ENCODE measurements at regions not wholly inside any gene's neighbourhood (a gene's known extent, or its start where the extent isn't known, plus 50 kb on each side); places are given as distances from the start of the nearest gene placed in this dataset.
"Not testable (repeated sequence)": the region's sequence is repeated elsewhere in the genome, so short reads cannot be mapped to it uniquely, and the experiment has no call there.

GRCh38 chr7:113504691-113505090 is 386.3 kb upstream of the SMIM30 start:
- DNase-seq, result no peak
- Histone ChIP-seq H3K36me3 (no peaks in the 10 kb centered on the region), H3K4me3 (replicated peaks in 1 of 3) (no peak overlapping the region), H3K9me3 (no peaks in the 10 kb centered on the region), H3K4me1 (no peaks in the 10 kb centered on the region), H3K27ac (no peak overlapping the region), H3K27me3 (no peaks in the 10 kb centered on the region)
- TF ChIP-seq CTCF (IDR thresholded peaks at IDR 0.05) (no peak), POLR2A (IDR thresholded peaks at IDR 0.05) (no peak)
- 82 to 87% methylated on average over 3 of the region's 3 CpGs for WGBS, 2 donors
- intact Hi-C loops (cut with DNase I), result no loop called here

GRCh38 chr7:113504142-113504541 is 385.8 kb upstream of the SMIM30 start:
- Histone ChIP-seq H3K27me3 (no peaks in the 10 kb centered on the region), H3K4me1 (no peaks in the 10 kb centered on the region), H3K27ac (no peak overlapping the region), H3K4me3 (replicated peaks in 1 of 3) (no peak overlapping the region), H3K9me3 (no peaks in the 10 kb centered on the region), H3K36me3 (no peaks in the 10 kb centered on the region)
- no peak for DNase-seq
- intact Hi-C loops (cut with DNase I), result no loop called here
- no peak for TF ChIP-seq CTCF (IDR thresholded peaks at IDR 0.05)
- TF ChIP-seq POLR2A (IDR thresholded peaks at IDR 0.05), result no peak

- H3K27me3 ChIP-seq; intact Hi-C loops (cut with DNase I); H3K4me3 ChIP-seq (replicated peaks in 1 of 3); H3K9me3 ChIP-seq; H3K36me3 ChIP-seq; DNase-seq; H3K27ac ChIP-seq; H3K4me1 ChIP-seq: not testable (repeated sequence)
- WGBS, 2 donors, result 76 to 93% methylated on average over 3 of the region's 3 CpGs
These were observed 378.2 kb upstream of the SMIM30 start for GRCh38 chr7:113496586-113496985.

GRCh38 chr7:113494797-113495566 is 376.6 kb upstream of the SMIM30 start:
- H3K9me3 ChIP-seq; H3K4me3 ChIP-seq (replicated peaks in 1 of 3); H3K27me3 ChIP-seq; H3K27ac ChIP-seq; intact Hi-C loops (cut with DNase I); DNase-seq; H3K36me3 ChIP-seq; H3K4me1 ChIP-seq: not testable (repeated sequence)
- WGBS, 2 donors, result 51 to 63% methylated on average over 2 to 7 of the region's 8 CpGs

- no peaks in the 10 kb centered on the region for H3K4me1 ChIP-seq
These were observed 373.0 kb upstream of the SMIM30 start for GRCh38 chr7:113491305-113491704.

More at GRCh38 chr7:113491305-113491704, 373.0 kb upstream of the SMIM30 start:
- no peak for TF ChIP-seq CTCF (IDR thresholded peaks at IDR 0.05)
- TF ChIP-seq POLR2A (IDR thresholded peaks at IDR 0.05), result no peak
- Histone ChIP-seq H3K27me3 (no peaks in the 10 kb centered on the region), H3K36me3 (no peaks in the 10 kb centered on the region), H3K4me3 (replicated peaks in 1 of 3) (no peak overlapping the region), H3K27ac (no peak overlapping the region), H3K9me3 (no peaks in the 10 kb centered on the region)
- no peak for DNase-seq
- intact Hi-C loops (cut with DNase I), result no loop called here
- 89 to 93% methylated on average over 2 of the region's 2 CpGs for WGBS, 2 donors

Measured in thyroid gland (tissue), 4 donors.